Stimulated activated CD4-positive, alpha-beta T cell treated with anti-CD3 and anti-CD28 coated beads, TNF-alpha, amount 100 ng/mL, for 1 hour (primary cell): ENCODE measurements at regions not wholly inside any gene's neighbourhood (a gene's known extent, or its start where the extent isn't known, plus 50 kb on each side); places are given as distances from the start of the nearest gene placed in this dataset.

Experiments used
- DNase-seq, 3 donors: peaks; one replicate each; pipeline ENCODE4 v3.0.0-alpha.2; 2020; ENCODE audit warnings: low read depth in 3 of 3, low spot score in 1 of 3

- no peak for DNase-seq
These were observed 624.1 kb upstream of the CDH4 start for GRCh38 chr20:60627751-60628565.

- DNase-seq, result no peak
These were observed 623.3 kb upstream of the CDH4 start for GRCh38 chr20:60628749-60629148.

- no peak for DNase-seq
These were observed 622.9 kb upstream of the CDH4 start for GRCh38 chr20:60629206-60629605.

DNA sequence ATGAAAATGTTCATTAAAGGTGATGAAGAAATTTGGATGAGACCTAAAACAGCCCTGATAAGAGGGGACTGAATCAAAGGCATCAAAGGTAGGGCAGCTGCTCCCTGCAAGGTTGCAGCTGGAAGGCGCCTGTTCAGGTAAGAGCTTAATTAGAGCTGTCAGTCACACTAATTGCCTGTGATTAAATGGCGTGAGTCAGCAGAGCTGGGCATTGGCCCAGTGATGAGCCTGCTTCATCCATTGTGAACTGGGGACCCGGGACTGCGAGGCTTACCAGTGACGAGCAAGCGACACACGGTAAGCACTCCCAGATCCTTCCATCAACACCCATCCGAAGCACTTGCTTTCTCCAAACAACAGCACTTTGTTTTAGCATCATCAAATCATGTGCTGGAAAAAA lies 621.5 kb upstream of the CDH4 start:
- DNase-seq, result no peak

DNA sequence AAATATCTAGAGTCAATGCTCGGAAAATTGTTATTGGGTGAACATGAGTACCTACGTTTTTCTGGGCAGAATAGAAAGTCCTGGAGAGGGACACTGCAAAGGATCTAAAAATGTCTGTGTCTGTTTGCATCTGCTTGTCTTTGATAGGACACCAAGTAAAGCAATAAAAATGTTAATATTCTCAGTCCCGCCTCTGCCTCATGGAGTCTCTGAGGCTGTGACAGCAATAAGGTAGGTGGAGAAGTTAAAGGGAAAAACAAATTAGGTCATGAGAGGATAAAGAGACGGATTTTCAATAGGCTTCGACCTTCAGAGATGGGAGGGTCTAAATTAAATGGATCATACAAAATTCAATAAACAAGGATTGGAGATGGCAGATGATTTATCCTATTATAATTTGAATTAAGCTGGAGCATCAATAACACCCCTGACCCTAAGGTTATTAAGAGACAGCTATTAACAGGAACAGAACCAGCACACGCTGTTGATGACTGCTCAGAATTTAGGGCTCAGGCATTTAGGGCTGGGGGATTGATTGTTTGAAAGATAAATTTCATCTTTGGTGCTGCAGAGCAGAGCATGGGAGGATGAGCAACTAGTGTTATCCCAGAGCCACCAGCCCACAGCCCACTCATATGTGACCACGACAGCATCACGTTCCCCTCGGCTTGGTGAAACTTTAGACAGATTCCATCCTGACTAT lies 620.3 kb upstream of the CDH4 start:
- DNase-seq, result no peak

DNA sequence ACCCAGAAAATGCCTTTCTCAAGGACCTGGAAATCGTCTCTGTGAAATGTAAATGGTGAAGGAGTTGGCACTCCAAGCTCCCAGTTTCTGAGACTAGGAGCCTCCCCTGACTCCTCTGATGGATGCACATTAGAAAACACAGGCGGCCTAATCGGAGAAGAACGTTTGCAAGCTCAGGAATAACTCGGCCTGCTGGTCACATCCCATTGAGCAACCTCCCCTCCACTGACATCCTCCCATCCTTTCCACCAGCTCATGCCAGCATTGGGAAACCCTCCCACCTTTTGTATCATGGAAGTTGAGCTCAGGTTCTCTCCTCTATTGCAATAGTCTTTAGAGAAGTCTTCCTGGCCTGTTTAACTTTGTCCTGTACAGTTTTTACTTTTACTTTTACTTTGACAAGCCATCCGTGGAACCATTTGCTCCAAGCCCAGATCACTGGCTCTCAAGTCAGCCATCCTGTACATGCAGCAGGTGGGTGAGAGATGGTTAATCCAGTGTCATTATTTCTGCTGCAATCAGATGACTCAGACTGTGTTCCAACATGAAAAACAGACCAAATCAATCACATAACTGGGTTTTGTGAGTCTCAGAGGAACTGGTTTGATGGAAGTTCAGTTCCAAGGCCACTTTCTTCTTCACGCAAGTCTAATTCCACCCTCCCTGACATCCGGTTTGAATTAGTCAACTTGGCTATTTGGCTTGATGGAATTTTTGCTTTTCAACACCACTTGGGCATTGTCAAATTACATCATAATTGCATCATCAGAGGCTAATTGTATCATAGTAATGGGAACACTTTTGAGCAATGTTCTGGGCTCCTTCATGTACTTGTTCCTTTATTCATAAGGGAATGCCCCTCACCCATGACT lies 619.4 kb upstream of the CDH4 start:
- no peak for DNase-seq

- DNase-seq, result no peak
These were observed 617.4 kb upstream of the CDH4 start for GRCh38 chr20:60634491-60635172.

GRCh38 chr20:60636417-60636816 lies 615.6 kb upstream of the CDH4 start:
- DNase-seq, result no peak

DNA sequence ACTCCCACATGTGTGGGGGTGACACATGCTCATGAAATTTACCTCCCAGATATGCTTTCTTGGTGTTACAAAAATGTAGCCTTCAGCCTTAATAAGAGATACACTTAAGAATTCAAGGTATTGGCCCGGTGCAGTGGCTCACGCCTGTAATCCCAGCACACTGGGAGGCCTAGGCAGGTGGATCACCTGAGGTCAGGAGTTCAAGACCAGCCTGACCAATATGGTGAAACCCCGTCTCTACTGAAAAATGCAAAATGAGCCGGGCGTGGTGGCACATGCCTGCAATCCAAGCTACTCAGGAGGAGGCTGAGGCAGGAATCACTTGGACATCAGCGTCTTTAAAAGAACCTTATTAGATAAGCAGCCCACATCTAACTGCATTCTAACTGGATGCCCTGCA lies 614.3 kb upstream of the CDH4 start:
- no peak for DNase-seq

DNA sequence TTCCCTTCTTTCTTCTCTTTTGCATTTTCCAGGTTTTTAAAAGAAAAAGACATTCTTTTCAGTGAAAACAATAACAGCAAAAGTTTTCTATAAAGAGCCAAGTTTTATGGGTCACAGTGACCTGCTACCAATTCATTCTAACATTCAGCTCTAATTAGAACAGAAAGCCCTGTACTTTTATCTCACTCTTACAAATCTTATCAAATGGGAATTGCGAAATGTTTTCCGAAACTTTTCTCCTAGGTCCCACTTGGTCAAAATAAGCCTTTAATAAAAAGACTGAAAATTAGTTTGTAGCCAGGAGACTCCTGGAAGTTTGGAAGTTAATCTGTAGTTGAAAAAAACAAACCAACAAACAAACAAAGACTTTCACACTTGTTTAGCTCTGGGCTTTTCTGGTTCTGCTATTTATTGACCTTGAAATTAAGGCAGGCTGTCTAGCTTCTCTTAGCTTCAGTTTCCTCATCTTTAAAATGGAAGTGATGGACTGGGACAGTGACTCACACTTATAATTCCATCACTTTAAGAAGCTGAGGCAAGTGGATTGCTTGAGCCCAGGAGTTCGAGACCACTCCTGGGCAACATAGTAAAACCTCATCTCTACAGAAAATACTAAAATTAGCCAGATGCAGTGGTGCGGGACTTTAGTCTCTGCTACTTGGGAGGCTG lies 613.5 kb upstream of the CDH4 start:
- DNase-seq, result no peak

- DNase-seq, result no peak
These were observed 610.1 kb upstream of the CDH4 start for GRCh38 chr20:60641879-60642447.

- DNase-seq, result no peak
These were observed 609.5 kb upstream of the CDH4 start for GRCh38 chr20:60642541-60642940.

DNA sequence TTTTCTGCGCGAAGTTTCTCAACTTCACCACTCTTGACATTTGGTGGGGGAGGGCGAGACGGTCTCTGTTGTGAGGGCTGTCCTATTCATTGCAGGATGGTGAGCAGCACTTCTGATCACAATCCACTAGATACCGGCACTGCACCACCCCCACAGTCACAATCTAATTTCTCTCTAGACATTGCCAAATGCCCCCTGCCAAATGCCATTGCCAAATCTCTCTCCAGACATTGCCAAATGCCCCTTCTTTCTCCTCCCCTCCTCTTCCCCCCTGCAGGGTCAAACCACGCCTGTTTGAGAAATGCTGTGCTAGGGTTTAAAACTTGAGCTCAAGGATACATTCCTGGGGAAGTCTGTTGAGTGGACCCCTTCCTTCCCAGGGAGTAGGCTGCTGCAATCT lies 603.5 kb upstream of the CDH4 start:
- DNase-seq, result no peak

DNA sequence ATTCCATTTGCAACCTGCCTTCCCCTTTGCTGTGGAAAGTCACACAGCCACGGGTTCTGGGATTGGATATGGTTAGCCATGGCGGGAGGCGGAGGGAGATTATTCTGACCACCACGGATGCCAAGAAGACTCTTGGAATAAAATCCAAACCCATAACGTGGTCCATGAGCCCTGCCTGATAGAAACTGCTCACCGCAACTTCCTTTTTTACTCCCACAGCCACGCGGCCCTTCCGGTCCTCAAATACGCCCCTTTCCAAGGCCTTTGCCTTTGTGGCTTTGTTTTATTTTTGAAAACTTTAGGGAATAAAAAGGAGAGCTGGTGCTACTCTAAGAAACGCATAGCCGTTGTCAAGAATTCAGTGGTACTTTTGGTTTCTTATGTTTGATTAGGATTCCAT lies 602.5 kb upstream of the CDH4 start:
- DNase-seq, result no peak

DNA sequence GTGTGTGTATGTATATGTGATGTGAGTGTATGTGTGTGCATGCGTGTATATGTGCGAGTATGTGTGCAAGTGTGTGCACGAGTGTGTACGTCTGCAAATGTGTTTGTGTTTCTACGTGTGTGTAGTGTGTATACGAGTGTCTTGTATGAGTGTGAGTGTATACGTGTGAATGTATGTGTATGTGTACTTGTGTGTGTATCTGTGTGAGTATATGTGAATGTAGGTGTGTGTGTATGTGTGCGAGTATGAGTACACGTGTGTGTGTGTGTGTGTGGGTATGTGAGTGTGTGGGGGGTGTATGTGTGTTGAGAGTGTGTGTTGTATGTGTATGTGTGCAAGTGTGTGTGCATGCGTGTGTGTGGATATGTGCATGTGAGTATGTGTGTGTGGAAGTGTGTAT lies 602.0 kb upstream of the CDH4 start:
- no peak for DNase-seq

DNA sequence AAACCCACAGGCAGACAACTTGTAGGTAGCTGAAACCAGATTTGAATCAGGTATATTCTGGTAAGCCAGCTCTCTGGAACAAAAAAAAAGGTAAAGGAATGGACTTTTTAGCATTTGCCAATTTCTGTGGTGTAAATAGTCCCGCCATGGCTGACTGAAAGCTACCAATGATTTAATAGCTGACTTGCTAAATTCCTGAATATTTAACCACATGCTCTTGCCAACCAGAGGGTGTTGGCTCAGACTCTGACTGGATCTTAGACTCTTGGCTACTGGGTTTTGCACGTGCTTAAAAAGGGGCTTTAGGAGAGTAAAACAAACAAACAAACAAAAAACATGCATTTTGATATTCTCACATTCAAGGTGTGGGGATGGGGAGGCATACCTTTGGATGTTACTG lies 600.0 kb upstream of the CDH4 start:
- no peak for DNase-seq

DNA sequence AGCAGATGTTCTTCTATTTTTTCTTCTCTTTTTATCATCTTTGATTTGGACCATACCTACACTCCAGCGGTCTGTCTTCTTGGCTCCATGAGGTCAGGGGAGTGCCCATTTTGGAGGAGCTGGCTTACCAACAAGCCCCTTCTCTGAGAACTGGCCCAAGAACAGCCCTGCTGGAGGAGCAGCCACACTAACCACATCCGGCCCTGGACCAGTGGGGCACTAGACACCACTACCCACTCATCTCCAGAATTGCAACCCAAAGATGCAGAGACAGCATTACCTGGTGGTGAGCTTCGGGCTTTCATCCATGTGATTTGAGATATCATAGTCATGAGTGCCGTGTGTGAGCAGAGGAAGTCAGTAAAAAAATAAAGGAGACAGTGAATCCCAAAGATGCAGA lies 599.4 kb upstream of the CDH4 start:
- DNase-seq, result no peak

GRCh38 chr20:60653111-60653845 lies 598.8 kb upstream of the CDH4 start:
- DNase-seq, result no peak

GRCh38 chr20:60658681-60659080 lies 593.4 kb upstream of the CDH4 start:
- DNase-seq, result no peak

DNA sequence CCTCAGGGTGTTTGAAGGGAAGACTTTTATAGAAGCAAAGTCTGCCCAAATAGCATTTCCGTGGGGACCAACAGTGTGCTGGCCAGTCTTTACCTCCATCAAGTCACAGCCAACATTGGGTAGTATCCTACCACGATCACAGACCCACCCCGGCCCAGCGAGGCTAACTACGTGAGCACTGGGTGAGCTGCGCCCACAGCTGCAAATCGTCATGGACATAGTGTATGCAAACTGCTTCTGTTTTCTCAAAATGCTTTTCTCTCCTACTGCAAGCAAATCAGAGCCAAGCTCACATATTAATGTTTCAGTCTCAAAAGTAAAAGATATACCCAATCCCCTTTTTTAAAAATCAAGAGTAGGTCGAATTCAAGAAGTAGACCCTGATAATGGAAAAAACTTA lies 592.8 kb upstream of the CDH4 start:
- no peak for DNase-seq
